Colonic mucosa (tissue), 4 donors: ENCODE measurements at regions not wholly inside any gene's neighbourhood (a gene's known extent, or its start where the extent isn't known, plus 50 kb on each side); places are given as distances from the start of the nearest gene placed in this dataset.

ENCODE experiments used
- DNase-seq: peaks from one replicate; pipeline ENCODE4 v3.0.0-alpha.2; 2020
- H3K27ac ChIP-seq: fragments of 200-600 bp; one replicate; pipeline ENCODE4 v1.8.0; 2021
- H3K27me3 ChIP-seq: fragments of 200-600 bp; one replicate; pipeline ENCODE4 v1.8.0; 2021
- H3K36me3 ChIP-seq: fragments of 200-600 bp; one replicate; pipeline ENCODE4 v1.8.0; 2021
- H3K4me1 ChIP-seq: fragments of 200-600 bp; one replicate; pipeline ENCODE4 v1.8.0; 2021; ENCODE audit warnings: mild to moderate bottlenecking
- H3K4me3 ChIP-seq: fragments of 200-600 bp; one replicate; pipeline ENCODE4 v1.8.0; 2021
- H3K9ac ChIP-seq, 2 donors: one replicate each; pipeline ENCODE4 v1.7.0; 2013; ENCODE audit warnings: control low read depth in 2 of 2, low read depth in 2 of 2, low read length in 2 of 2
- H3K9me3 ChIP-seq: fragments of 200-600 bp; one replicate; pipeline ENCODE4 v1.8.0; 2021
- CTCF ChIP-seq: fragments of 200-600 bp; IDR thresholded peaks from one replicate; pipeline ENCODE4 v1.8.0; 2022; ENCODE audit warnings: antibody characterized with exemption, mild to moderate bottlenecking
- intact Hi-C: fragments of 100-400 bp; cut with DNase I; formaldehyde crosslinking; loops from one replicate; pipeline ENCODE4 v1.14.1; 2022
- donor health status: healthy.
- donor health status: DM: no; HTN: no; CAD: no.
- donor health status: DM: no; HTN: no; CAD: no.

GRCh38 chr5:154647114-154647760 lies 107.9 kb upstream of the LARP1 start:
- H3K27ac ChIP-seq, result no peak overlapping the region

GRCh38 chr5:154646745-154647113 lies 108.4 kb upstream of the LARP1 start:
- H3K36me3 ChIP-seq, result no peaks in the 10 kb centered on the region
- intact Hi-C loops, result loop anchor here (10.0 kb wide), 1 partner anchor 298 kb away; the partner anchor contains the start of gene MRPL22
- no peaks in the 10 kb centered on the region for H3K4me1 ChIP-seq
- TF ChIP-seq CTCF, result no peak
- no peaks in the 10 kb centered on the region for H3K27me3 ChIP-seq
- no peak overlapping the region for H3K4me3 ChIP-seq
- no peaks in the 10 kb centered on the region for H3K9me3 ChIP-seq
- H3K9ac ChIP-seq, result peak overlapping the region in 1 of 2 donors; percentile 71
- DNase-seq, result no peak
- H3K27ac ChIP-seq, result no peak overlapping the region

More at GRCh38 chr5:154647114-154647760, 107.9 kb upstream of the LARP1 start:
- DNase-seq, result peak; percentile 85
- intact Hi-C loops, result loop anchor here (10.0 kb wide), 1 partner anchor 298 kb away; the partner anchor contains the start of gene MRPL22
- TF ChIP-seq CTCF, result no peak
- Histone ChIP-seq H3K4me1 (no peaks in the 10 kb centered on the region), H3K36me3 (no peaks in the 10 kb centered on the region), H3K4me3 (peak overlapping the region; percentile 12), H3K27me3 (no peaks in the 10 kb centered on the region), H3K9me3 (no peaks in the 10 kb centered on the region), H3K9ac (peak overlapping the region; percentile 6 to 71)

GRCh38 chr5:154644745-154645411 lies 110.3 kb upstream of the LARP1 start:
- H3K27ac ChIP-seq, result no peak overlapping the region
- no peaks in the 10 kb centered on the region for H3K9me3 ChIP-seq
- no peak for TF ChIP-seq CTCF
- no peaks in the 10 kb centered on the region for H3K27me3 ChIP-seq
- H3K36me3 ChIP-seq, result no peaks in the 10 kb centered on the region
- intact Hi-C loops, result loop anchor here (10.0 kb wide), 1 partner anchor 300 kb away; the partner anchor contains the start of gene MRPL22
- no peak for DNase-seq
- no peak overlapping the region for H3K4me3 ChIP-seq
- no peak overlapping the region for H3K9ac ChIP-seq
- no peaks in the 10 kb centered on the region for H3K4me1 ChIP-seq

- no peak for DNase-seq
- intact Hi-C loops, result loop anchor here (10.0 kb wide), 1 partner anchor 302 kb away; the partner anchor contains the start of gene MRPL22
- no peak overlapping the region for H3K27ac ChIP-seq
Observed at GRCh38 chr5:154642499-154643245, 112.5 kb upstream of the LARP1 start.

More at GRCh38 chr5:154642499-154643245, 112.5 kb upstream of the LARP1 start:
- no peaks in the 10 kb centered on the region for H3K36me3 ChIP-seq
- no peaks in the 10 kb centered on the region for H3K4me1 ChIP-seq
- H3K9me3 ChIP-seq, result no peaks in the 10 kb centered on the region
- no peak for TF ChIP-seq CTCF
- no peaks in the 10 kb centered on the region for H3K27me3 ChIP-seq
- no peak overlapping the region for H3K4me3 ChIP-seq
- H3K9ac ChIP-seq, result no peak overlapping the region
